SU-DHL-6 (cell line): ENCODE measurements at regions not wholly inside any gene's neighbourhood (a gene's known extent, or its start where the extent isn't known, plus 50 kb on each side); places are given as distances from the start of the nearest gene placed in this dataset.

Source experiments
- H2AFZ ChIP-seq: fragments of 200-600 bp; sonication (generic); 2 replicates; pipeline ENCODE4 v1.6.1; 2014; ENCODE audit warnings: low read depth, mild to moderate bottlenecking, moderate library complexity, mixed read lengths, antibody characterized with exemption, low read length; ENCODE audit not compliant: severe bottlenecking
- H3F3A ChIP-seq: fragments of 200-600 bp; shearing (Covaris generic); 2 replicates; pipeline ENCODE4 v1.6.0; 2016; ENCODE audit warnings: antibody characterized with exemption, mild to moderate bottlenecking; ENCODE audit not compliant: insufficient read depth
- H3K27ac ChIP-seq: fragments of 200-600 bp; sonication (generic); 2 replicates; pipeline ENCODE4 v1.5.1; 2016; ENCODE audit warnings: low read depth, mild to moderate bottlenecking, low read length, moderate library complexity, mixed read lengths
- H3K27me3 ChIP-seq: fragments of 200-600 bp; sonication (generic), shearing (Covaris generic); 2 replicates; pipeline ENCODE4 v1.6.0; 2014; ENCODE audit warnings: mild to moderate bottlenecking, low read length
- H3K36me3 ChIP-seq: fragments of 200-600 bp; sonication (generic); 2 replicates; pipeline ENCODE4 v1.6.1; 2014; ENCODE audit warnings: mild to moderate bottlenecking, low read length, mixed read lengths
- H3K4me2 ChIP-seq: fragments of 300-600, 200-600 bp; shearing (Covaris generic), sonication (generic); 2 replicates; pipeline ENCODE4 v1.6.0; 2014; ENCODE audit warnings: low read length, low read depth, mild to moderate bottlenecking; ENCODE audit not compliant: poor library complexity, severe bottlenecking
- H3K4me3 ChIP-seq: fragments of 200-600 bp; sonication (generic); 2 replicates; pipeline ENCODE4 v1.5.1; 2014; ENCODE audit warnings: antibody characterized with exemption, low read length, mild to moderate bottlenecking, mixed read lengths; ENCODE audit not compliant: insufficient read depth, poor library complexity, severe bottlenecking
- H3K79me2 ChIP-seq: fragments of 200-600 bp; sonication (generic); 2 replicates; pipeline ENCODE4 v1.6.1; 2014; ENCODE audit warnings: mild to moderate bottlenecking, low read length, moderate library complexity; ENCODE audit not compliant: insufficient read depth
- H3K9ac ChIP-seq: fragments of 200-600 bp; sonication (generic); 2 replicates; pipeline ENCODE4 v1.7.0; 2014; ENCODE audit warnings: mild to moderate bottlenecking, low read length
- H3K9me2 ChIP-seq: fragments of 200-600 bp; sonication (generic); replicated peaks from 2 replicates; pipeline ENCODE4 v1.6.1; 2014; ENCODE audit warnings: low read length; ENCODE audit not compliant: insufficient read depth
- H3K9me3 ChIP-seq: fragments of 200-600 bp; sonication (generic); 2 replicates; pipeline ENCODE4 v1.6.1; 2014; ENCODE audit warnings: low read length, mixed read lengths; ENCODE audit not compliant: insufficient read depth
- H4K20me1 ChIP-seq: fragments of 200-600 bp; sonication (generic); 2 replicates; pipeline ENCODE4 v1.6.1; 2014; ENCODE audit warnings: low read depth, mild to moderate bottlenecking, antibody characterized with exemption, low read length, moderate library complexity, mixed read lengths
- CTCF ChIP-seq: fragments of 200-600 bp; sonication (generic); IDR thresholded peaks from one replicate; pipeline ENCODE4 v1.5.1; 2017; ENCODE audit warnings: antibody characterized with exemption, mild to moderate bottlenecking, low read length, moderate library complexity; ENCODE audit not compliant: insufficient read depth, poor library complexity, severe bottlenecking
- EZH2phosphoT487 ChIP-seq: fragments of 200-600 bp; sonication (generic), shearing (Covaris generic); conservative IDR thresholded peaks from 2 replicates; pipeline ENCODE4 v1.6.1; 2018; ENCODE audit warnings: mild to moderate bottlenecking, antibody characterized with exemption, low read length, moderate library complexity, mixed read lengths

GRCh38 chr10:128265596-128265995, 139.4 kb upstream of the MKI67 start:
- H3K9ac ChIP-seq, result no peak overlapping the region
- H3K79me2 ChIP-seq, result no peaks in the 10 kb centered on the region
- TF ChIP-seq CTCF (no peak), EZH2phosphoT487 (no peak)
- H4K20me1 ChIP-seq, result no peaks in the 10 kb centered on the region
- H3K4me3 ChIP-seq, result no peak overlapping the region
- no peaks in the 10 kb centered on the region for H3K36me3 ChIP-seq
- no peaks in the 10 kb centered on the region for H3K9me3 ChIP-seq
- no peak overlapping the region for H3K4me2 ChIP-seq
- H3K27me3 ChIP-seq, result no peaks in the 10 kb centered on the region; the same call in 1 of the 2 replicates
- no peaks in the 10 kb centered on the region for H3K9me2 ChIP-seq
- no peak overlapping the region for H3K27ac ChIP-seq
- H3F3A ChIP-seq, result no peaks in the 10 kb centered on the region
- no peak overlapping the region for H2AFZ ChIP-seq

GRCh38 chr10:128267581-128267980, 141.4 kb upstream of the MKI67 start:
- H3K79me2 ChIP-seq, result no peaks in the 10 kb centered on the region
- TF ChIP-seq EZH2phosphoT487 (no peak), CTCF (no peak)

GRCh38 chr10:128268015-128268722, 141.9 kb upstream of the MKI67 start:
- Histone ChIP-seq H3K9me3 (no peaks in the 10 kb centered on the region), H2AFZ (no peak overlapping the region), H3K27me3 (no peaks in the 10 kb centered on the region; the same call in 1 of the 2 replicates), H3K4me2 (no peak overlapping the region), H4K20me1 (no peaks in the 10 kb centered on the region), H3F3A (no peaks in the 10 kb centered on the region), H3K27ac (no peak overlapping the region), H3K4me3 (no peak overlapping the region), H3K9ac (no peak overlapping the region), H3K36me3 (no peaks in the 10 kb centered on the region), H3K9me2 (no peaks in the 10 kb centered on the region), H3K79me2 (no peaks in the 10 kb centered on the region)
- TF ChIP-seq CTCF (peak; percentile 32), EZH2phosphoT487 (no peak)

More at GRCh38 chr10:128267581-128267980, 141.4 kb upstream of the MKI67 start:
- H3K27ac ChIP-seq, result no peak overlapping the region
- no peak overlapping the region for H3K9ac ChIP-seq
- H3K27me3 ChIP-seq, result no peaks in the 10 kb centered on the region; the same call in 1 of the 2 replicates
- H3K4me2 ChIP-seq, result no peak overlapping the region
- H3F3A ChIP-seq, result no peaks in the 10 kb centered on the region
- no peak overlapping the region for H2AFZ ChIP-seq
- H3K4me3 ChIP-seq, result no peak overlapping the region
- no peaks in the 10 kb centered on the region for H3K9me3 ChIP-seq
- H3K9me2 ChIP-seq, result no peaks in the 10 kb centered on the region
- H3K36me3 ChIP-seq, result no peaks in the 10 kb centered on the region
- H4K20me1 ChIP-seq, result no peaks in the 10 kb centered on the region
